ENCODE measurements at regions not wholly inside any gene's neighbourhood (a gene's known extent, or its start where the extent isn't known, plus 50 kb on each side); places are given as distances from the start of the nearest gene placed in this dataset.
"Not testable (repeated sequence)": the region's sequence is repeated elsewhere in the genome, so short reads cannot be mapped to it uniquely, and the experiment has no call there.

- TF ChIP-seq CTCF, POLR2A, POLR2AphosphoS5 (IDR thresholded peaks at IDR 0.05): not testable (repeated sequence)
Measured at GRCh38 chr1:219839595-219839994, 88.8 kb downstream of the SLC30A10 start.

Data from gastroesophageal sphincter (tissue), 3 donors.